Endodermal cell (in vitro differentiated cells): ENCODE measurements at regions not wholly inside any gene's neighbourhood (a gene's known extent, or its start where the extent isn't known, plus 50 kb on each side); places are given as distances from the start of the nearest gene placed in this dataset.

Experiments
- DNase-seq: peaks from one replicate; pipeline ENCODE4 v3.0.0-alpha.2; 2017
- H3K27ac ChIP-seq: 2 replicates; pipeline ENCODE4 v1.5.1; 2013; ENCODE audit warnings: mild to moderate bottlenecking, low read depth, low read length, moderate library complexity
- H3K27me3 ChIP-seq: 2 replicates; pipeline ENCODE4 v1.6.1; 2013; ENCODE audit warnings: mild to moderate bottlenecking, low read length, moderate library complexity; ENCODE audit not compliant: insufficient read depth, control insufficient read depth, poor library complexity, severe bottlenecking
- H3K36me3 ChIP-seq: 2 replicates; pipeline ENCODE4 v1.7.0; 2013; ENCODE audit warnings: mild to moderate bottlenecking, low read length, moderate library complexity; ENCODE audit not compliant: control insufficient read depth, insufficient read depth
- H3K4me1 ChIP-seq: one replicate; pipeline ENCODE4 v1.7.0; 2013; ENCODE audit warnings: low read length; ENCODE audit not compliant: control insufficient read depth, insufficient read depth
- H3K4me3 ChIP-seq: 2 replicates; pipeline ENCODE4 v1.5.1; 2013; ENCODE audit warnings: mild to moderate bottlenecking, low read length, moderate library complexity
- H3K9ac ChIP-seq: 2 replicates; pipeline ENCODE4 v1.6.1; 2013; ENCODE audit warnings: mild to moderate bottlenecking, low read length, moderate library complexity; ENCODE audit not compliant: poor library complexity, severe bottlenecking; ENCODE audit errors: extremely low read depth
- H3K9me3 ChIP-seq: 2 replicates; pipeline ENCODE4 v1.6.1; 2013; ENCODE audit warnings: mild to moderate bottlenecking, low read length, moderate library complexity; ENCODE audit not compliant: control insufficient read depth
- H3K27ac Mint-ChIP-seq: 2 replicates; pipeline ENCODE4 v1.8.0; 2020; ENCODE audit warnings: mixed read lengths
- H3K27me3 Mint-ChIP-seq: 2 replicates; pipeline ENCODE4 v1.8.0; 2021; ENCODE audit warnings: mild to moderate bottlenecking, mixed read lengths; ENCODE audit not compliant: insufficient read depth
- H3K36me3 Mint-ChIP-seq: 2 replicates; pipeline ENCODE4 v1.8.0; 2020; ENCODE audit warnings: low read depth, mixed read lengths
- H3K4me1 Mint-ChIP-seq: 2 replicates; pipeline ENCODE4 v1.8.0; 2020; ENCODE audit warnings: mixed read lengths
- H3K4me3 Mint-ChIP-seq: 2 replicates; pipeline ENCODE4 v1.8.0; 2020; ENCODE audit warnings: mild to moderate bottlenecking, moderate library complexity, mixed read lengths
- H3K9me3 Mint-ChIP-seq: 2 replicates; pipeline ENCODE4 v1.8.0; 2020; ENCODE audit warnings: mild to moderate bottlenecking, mixed read lengths
- CTCF ChIP-seq: fragments of 200-600 bp; sonication (generic); conservative IDR thresholded peaks from 2 replicates; pipeline ENCODE4 v1.5.0; 2021; ENCODE audit warnings: antibody characterized with exemption, mild to moderate bottlenecking
- WGBS, 2 experiments: methylation state at CpG; one replicate each; pipeline versions ENCODE4 v1.1.5 to v1.1.7; 2013; ENCODE audit warnings: missing lambda C conversion rate in 2 of 2, mixed read lengths in 1 of 2; ENCODE audit not compliant: insufficient coverage in 1 of 2, insufficient read length in 1 of 2; 5-methylcytosine and 5-hydroxymethylcytosine counted together

- no peaks in the 10 kb centered on the region for H3K4me1 Mint-ChIP-seq
- TF ChIP-seq CTCF, result peak; percentile 4
- Histone ChIP-seq H3K4me3 (no peak overlapping the region), H3K36me3 (no peaks in the 10 kb centered on the region), H3K27me3 (no peaks in the 10 kb centered on the region), H3K9me3 (peaks cover 24% of the 10 kb centered on the region), H3K9ac (no peak overlapping the region), H3K4me1 (no peaks in the 10 kb centered on the region), H3K27ac (no peak overlapping the region)
- H3K9me3 Mint-ChIP-seq, result no peaks in the 10 kb centered on the region
- no peak overlapping the region for H3K4me3 Mint-ChIP-seq
- H3K27me3 Mint-ChIP-seq, result no peaks in the 10 kb centered on the region
- H3K36me3 Mint-ChIP-seq, result no peaks in the 10 kb centered on the region
- DNase-seq, result no peak
- 71 to 87% methylated on average over 3 to 4 of the region's 4 CpGs for WGBS, 2 experiments
- H3K27ac Mint-ChIP-seq, result no peak overlapping the region
Observed at GRCh38 chr18:72013427-72013850, 530.7 kb downstream of the CBLN2 start.

GRCh38 chr18:71998547-71999097, 545.5 kb downstream of the CBLN2 start:
- DNase-seq, result no peak
- no peak overlapping the region for H3K27ac ChIP-seq
- no peaks in the 10 kb centered on the region for H3K27me3 Mint-ChIP-seq
- H3K9me3 ChIP-seq, result peaks cover 54% of the 10 kb centered on the region
- H3K9ac ChIP-seq, result no peak overlapping the region
- H3K36me3 ChIP-seq, result no peaks in the 10 kb centered on the region
- no peak overlapping the region for H3K27ac Mint-ChIP-seq
- H3K4me3 ChIP-seq, result no peak overlapping the region
- H3K4me3 Mint-ChIP-seq, result no peak overlapping the region
- no peak for TF ChIP-seq CTCF
- no peaks in the 10 kb centered on the region for H3K4me1 Mint-ChIP-seq
- 75 to 93% methylated on average over 4 of the region's 4 CpGs for WGBS, 2 experiments
- H3K36me3 Mint-ChIP-seq, result no peaks in the 10 kb centered on the region
- H3K27me3 ChIP-seq, result no peaks in the 10 kb centered on the region
- peaks cover 2% of the 10 kb centered on the region for H3K9me3 Mint-ChIP-seq
- H3K4me1 ChIP-seq, result no peaks in the 10 kb centered on the region

GRCh38 chr18:71995904-71996465, 548.2 kb downstream of the CBLN2 start:
- no peaks in the 10 kb centered on the region for H3K4me1 ChIP-seq
- no peak for TF ChIP-seq CTCF
- H3K36me3 ChIP-seq, result no peaks in the 10 kb centered on the region
- no peaks in the 10 kb centered on the region for H3K4me1 Mint-ChIP-seq
- no peak overlapping the region for H3K9ac ChIP-seq
- DNase-seq, result no peak
- H3K27ac Mint-ChIP-seq, result no peak overlapping the region
- peaks cover 47% of the 10 kb centered on the region for H3K9me3 ChIP-seq
- H3K27me3 ChIP-seq, result no peaks in the 10 kb centered on the region
- 80% methylated on average over 1 of the region's 1 CpG; no CpG with 5 or more reads in 1 of the 2 experiments for WGBS, 2 experiments
- H3K36me3 Mint-ChIP-seq, result no peaks in the 10 kb centered on the region
- H3K4me3 Mint-ChIP-seq, result no peak overlapping the region
- no peak overlapping the region for H3K27ac ChIP-seq
- no peak overlapping the region for H3K4me3 ChIP-seq
- H3K9me3 Mint-ChIP-seq, result no peaks in the 10 kb centered on the region
- no peaks in the 10 kb centered on the region for H3K27me3 Mint-ChIP-seq
